Mesothelial cell of epicardium (in vitro differentiated cells): ENCODE measurements at regions not wholly inside any gene's neighbourhood (a gene's known extent, or its start where the extent isn't known, plus 50 kb on each side); places are given as distances from the start of the nearest gene placed in this dataset.

Experiments
- DNase-seq, 2 experiments: peaks; one replicate each; pipeline ENCODE4 v3.0.0; 2021; ENCODE audit warnings: low spot score in 2 of 2; ENCODE audit not compliant: unreplicated experiment in 2 of 2
- H3K27ac Mint-ChIP-seq: 2 replicates; pipeline ENCODE4 v1.8.0; 2021; ENCODE audit warnings: mixed read lengths
- H3K27me3 Mint-ChIP-seq: 2 replicates; pipeline ENCODE4 v1.8.0; 2021; ENCODE audit warnings: low read depth, mixed read lengths
- H3K36me3 Mint-ChIP-seq: 2 replicates; pipeline ENCODE4 v1.8.0; 2021; ENCODE audit warnings: mixed read lengths
- H3K4me1 Mint-ChIP-seq: 2 replicates; pipeline ENCODE4 v1.8.0; 2021; ENCODE audit warnings: mixed read lengths
- H3K4me3 Mint-ChIP-seq: 2 replicates; pipeline ENCODE4 v1.8.0; 2021; ENCODE audit warnings: mild to moderate bottlenecking, moderate library complexity, mixed read lengths
- H3K9me3 Mint-ChIP-seq: 2 replicates; pipeline ENCODE4 v1.8.0; 2021; ENCODE audit warnings: mixed read lengths
- TF ChIP-seq, protein P1 (sequence below): fragments of 200-600 bp; sonication (generic); IDR thresholded peaks from one replicate; pipeline ENCODE4 v1.5.0; 2021; ENCODE audit warnings: antibody characterized with exemption; ENCODE audit not compliant: unreplicated experiment

DNA sequence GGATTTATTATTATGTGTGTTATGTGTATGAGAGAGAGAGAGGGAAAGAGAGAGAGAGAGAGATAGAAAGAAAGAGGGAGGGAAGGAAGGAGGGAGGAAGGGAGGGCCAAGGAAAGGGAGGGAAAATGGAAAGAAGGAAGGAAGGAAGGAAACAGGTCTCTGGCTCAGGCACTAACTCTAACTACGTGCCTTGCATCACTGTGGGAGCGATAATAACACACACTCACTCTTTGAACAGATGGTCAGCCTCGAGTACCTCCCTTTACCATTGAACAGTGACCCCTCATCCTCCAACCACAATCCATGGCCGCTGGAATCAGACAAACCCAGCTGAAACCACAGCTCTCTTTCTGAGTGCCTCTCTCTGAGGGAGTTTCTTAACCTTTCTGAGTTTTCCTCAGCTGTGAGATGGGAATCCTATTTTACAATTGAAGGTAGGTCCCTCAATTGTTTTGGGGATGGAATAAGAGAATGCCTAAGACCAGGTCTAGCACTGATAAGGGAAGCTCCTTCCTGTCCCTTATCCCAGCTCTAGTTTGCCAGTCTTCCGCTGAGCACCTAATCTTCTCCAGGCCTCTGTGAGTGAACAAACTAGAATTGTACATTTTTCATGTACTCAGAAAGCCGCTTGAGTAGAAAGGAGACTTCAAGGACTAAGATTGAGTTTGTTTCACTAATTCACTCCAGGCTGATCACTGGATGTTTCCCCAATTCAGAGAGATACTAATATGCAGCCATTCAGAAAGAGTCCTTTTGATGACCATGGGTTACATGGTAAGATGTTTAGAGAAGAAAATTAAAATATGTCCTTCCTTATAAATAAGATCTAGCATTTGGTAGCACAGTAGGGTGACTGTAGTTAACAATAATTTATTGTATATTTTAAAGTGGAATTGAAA is 62.8 kb downstream of the IRF2BP2 start:
- no peaks in the 10 kb centered on the region for H3K9me3 Mint-ChIP-seq
- no peaks in the 10 kb centered on the region for H3K36me3 Mint-ChIP-seq
- H3K27me3 Mint-ChIP-seq, result peaks cover 2% of the 10 kb centered on the region
- peak in 1 of 2 experiments; percentile 14 for DNase-seq
- H3K4me1 Mint-ChIP-seq, result peaks cover 58% of the 10 kb centered on the region
- H3K27ac Mint-ChIP-seq, result peak overlapping the region; percentile 6
- no peak overlapping the region for H3K4me3 Mint-ChIP-seq
- TF ChIP-seq, protein P1, sequence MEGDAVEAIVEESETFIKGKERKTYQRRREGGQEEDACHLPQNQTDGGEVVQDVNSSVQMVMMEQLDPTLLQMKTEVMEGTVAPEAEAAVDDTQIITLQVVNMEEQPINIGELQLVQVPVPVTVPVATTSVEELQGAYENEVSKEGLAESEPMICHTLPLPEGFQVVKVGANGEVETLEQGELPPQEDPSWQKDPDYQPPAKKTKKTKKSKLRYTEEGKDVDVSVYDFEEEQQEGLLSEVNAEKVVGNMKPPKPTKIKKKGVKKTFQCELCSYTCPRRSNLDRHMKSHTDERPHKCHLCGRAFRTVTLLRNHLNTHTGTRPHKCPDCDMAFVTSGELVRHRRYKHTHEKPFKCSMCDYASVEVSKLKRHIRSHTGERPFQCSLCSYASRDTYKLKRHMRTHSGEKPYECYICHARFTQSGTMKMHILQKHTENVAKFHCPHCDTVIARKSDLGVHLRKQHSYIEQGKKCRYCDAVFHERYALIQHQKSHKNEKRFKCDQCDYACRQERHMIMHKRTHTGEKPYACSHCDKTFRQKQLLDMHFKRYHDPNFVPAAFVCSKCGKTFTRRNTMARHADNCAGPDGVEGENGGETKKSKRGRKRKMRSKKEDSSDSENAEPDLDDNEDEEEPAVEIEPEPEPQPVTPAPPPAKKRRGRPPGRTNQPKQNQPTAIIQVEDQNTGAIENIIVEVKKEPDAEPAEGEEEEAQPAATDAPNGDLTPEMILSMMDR, result no peak

GRCh38 chr1:234546387-234546704 is 63.6 kb downstream of the IRF2BP2 start:
- TF ChIP-seq, protein P1, result no peak
- DNase-seq, result no peak
- H3K27me3 Mint-ChIP-seq, result peaks cover 2% of the 10 kb centered on the region
- peaks cover 63% of the 10 kb centered on the region for H3K4me1 Mint-ChIP-seq
- no peak overlapping the region for H3K4me3 Mint-ChIP-seq
- no peaks in the 10 kb centered on the region for H3K36me3 Mint-ChIP-seq
- H3K27ac Mint-ChIP-seq, result no peak overlapping the region
- H3K9me3 Mint-ChIP-seq, result no peaks in the 10 kb centered on the region

- no peak overlapping the region for H3K4me3 Mint-ChIP-seq
- peaks cover 2% of the 10 kb centered on the region for H3K27me3 Mint-ChIP-seq
Measured at GRCh38 chr1:234545517-234546386, 64.2 kb downstream of the IRF2BP2 start.

DNA sequence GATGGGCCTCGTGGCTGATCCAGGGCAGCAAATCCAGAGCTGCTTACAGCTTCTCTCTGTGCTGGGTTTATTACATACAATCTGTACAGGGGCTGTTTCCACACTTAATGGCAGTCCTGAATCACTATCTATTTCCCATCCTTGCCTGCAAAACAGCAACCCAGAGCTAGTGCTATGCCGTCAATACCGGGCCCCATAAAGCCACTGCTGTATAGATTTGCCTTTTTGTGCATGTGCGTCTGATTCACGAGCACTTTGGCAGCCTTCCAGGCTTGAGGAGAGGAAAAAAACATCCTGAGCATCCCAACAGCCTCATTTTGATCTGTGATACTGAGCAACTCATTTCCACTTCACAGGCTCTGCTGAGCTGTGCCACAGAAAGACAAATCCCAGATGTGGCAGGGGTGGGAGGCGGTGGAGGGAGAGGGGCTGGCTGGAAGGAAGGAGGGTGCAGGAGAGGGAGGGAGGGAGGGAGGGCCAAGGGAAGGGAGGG is 65.2 kb upstream of the TARBP1 start:
- Mint-ChIP-seq H3K36me3 (no peaks in the 10 kb centered on the region), H3K27ac (peak overlapping the region; percentile 99), H3K9me3 (no peaks in the 10 kb centered on the region), H3K27me3 (no peaks in the 10 kb centered on the region), H3K4me3 (no peak overlapping the region), H3K4me1 (peaks cover 74% of the 10 kb centered on the region)
- DNase-seq, result peak; percentile 78 to 84
- TF ChIP-seq, protein P1, result no peak

More at GRCh38 chr1:234545517-234546386, 64.2 kb downstream of the IRF2BP2 start:
- Mint-ChIP-seq H3K4me1 (peaks cover 62% of the 10 kb centered on the region), H3K9me3 (no peaks in the 10 kb centered on the region), H3K36me3 (no peaks in the 10 kb centered on the region), H3K27ac (peak overlapping the region; percentile 99)
- TF ChIP-seq, protein P1, result no peak
- DNase-seq, result peak in 1 of 2 experiments; percentile 34

DNA sequence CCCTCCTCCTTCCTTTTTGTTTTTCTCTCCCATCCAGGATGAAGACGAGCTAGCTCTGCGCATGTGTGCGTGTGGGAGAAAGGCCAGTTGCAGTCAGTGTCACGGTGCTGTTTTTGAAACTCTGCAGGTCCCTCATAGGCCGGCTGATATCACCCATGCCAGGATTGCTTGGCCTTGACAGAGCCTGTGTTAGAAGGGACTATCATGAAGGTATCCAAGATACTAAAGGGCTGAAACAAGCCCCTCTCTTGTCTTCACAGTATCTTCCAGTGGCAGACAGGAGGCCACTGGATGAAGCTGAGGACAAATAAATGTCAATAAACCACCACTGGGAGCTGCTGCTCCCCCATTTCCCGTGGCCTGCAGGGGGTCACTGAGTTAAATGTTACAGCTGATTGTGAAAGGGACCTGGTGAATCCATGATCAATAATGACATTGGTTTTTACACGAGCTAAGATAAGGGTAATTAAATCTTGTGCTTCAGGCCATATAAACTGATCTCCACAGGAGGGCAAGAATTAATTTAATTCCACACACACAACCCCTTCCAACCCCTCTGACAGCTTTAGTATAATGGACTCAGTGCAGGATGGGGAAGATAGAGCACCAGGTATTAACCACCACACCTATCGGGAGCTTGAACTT is 64.6 kb upstream of the TARBP1 start:
- TF ChIP-seq, protein P1, result no peak
- Mint-ChIP-seq H3K9me3 (no peaks in the 10 kb centered on the region), H3K27me3 (no peaks in the 10 kb centered on the region), H3K4me3 (no peak overlapping the region), H3K36me3 (no peaks in the 10 kb centered on the region), H3K27ac (peak overlapping the region; percentile 99), H3K4me1 (peaks cover 79% of the 10 kb centered on the region)
- peak in 1 of 2 experiments; percentile 41 for DNase-seq
